Urinary bladder (tissue), 3 donors: ENCODE measurements at regions not wholly inside any gene's neighbourhood (a gene's known extent, or its start where the extent isn't known, plus 50 kb on each side); places are given as distances from the start of the nearest gene placed in this dataset.
"Not testable (repeated sequence)": the region's sequence is repeated elsewhere in the genome, so short reads cannot be mapped to it uniquely, and the experiment has no call there.

ENCODE experiments used
- DNase-seq: peaks from one replicate; pipeline ENCODE4 v3.0.0-alpha.2; 2015; ENCODE audit errors: extremely low spot score
- H3K27ac ChIP-seq: one replicate; pipeline ENCODE4 v1.5.1; 2013; ENCODE audit warnings: low read depth, mild to moderate bottlenecking, moderate library complexity
- H3K36me3 ChIP-seq: one replicate; pipeline ENCODE4 v1.6.1; 2013; ENCODE audit warnings: mild to moderate bottlenecking, moderate library complexity; ENCODE audit not compliant: insufficient read depth
- H3K4me1 ChIP-seq: one replicate; pipeline ENCODE4 v1.6.1; 2013; ENCODE audit warnings: mild to moderate bottlenecking, moderate library complexity; ENCODE audit not compliant: insufficient read depth
- H3K4me3 ChIP-seq: one replicate; pipeline ENCODE4 v1.5.1; 2013; ENCODE audit warnings: low read depth, low read length
- WGBS: extraction: QIAGEN DNeasy Blood & Tissue Kit; methylation state at CpG from one replicate; pipeline ENCODE4 v1.1.7; 2013; 5-methylcytosine and 5-hydroxymethylcytosine counted together
- donor health status: healthy with polysubstance abuse.
- donor health status: healthy.

DNA sequence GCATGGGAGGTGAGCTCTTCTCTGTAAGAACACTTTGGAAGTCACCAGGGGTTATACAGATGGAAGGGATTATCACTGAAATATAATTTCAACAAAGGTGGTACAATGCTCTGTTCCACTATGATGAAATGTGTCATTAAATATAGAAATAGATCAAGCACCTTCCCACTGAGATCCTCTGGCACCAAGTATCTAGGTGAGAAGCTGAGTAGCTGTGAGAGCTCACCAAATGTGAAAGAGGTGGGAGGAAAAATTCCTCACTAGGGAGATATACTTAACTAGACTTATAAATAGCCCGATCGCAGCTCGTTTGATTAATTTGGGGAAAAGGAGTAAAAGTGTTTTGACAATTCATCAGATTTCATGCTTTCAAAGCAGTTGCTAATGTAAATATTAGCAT, 247.6 kb downstream of the SMAD2 start:
- DNase-seq = no peak
- Histone ChIP-seq H3K4me3 (no peak overlapping the region), H3K4me1 (no peaks in the 10 kb centered on the region), H3K36me3 (no peaks in the 10 kb centered on the region), H3K27ac (no peak overlapping the region)
- 68% methylated on average over 3 of the region's 3 CpGs for WGBS

DNA sequence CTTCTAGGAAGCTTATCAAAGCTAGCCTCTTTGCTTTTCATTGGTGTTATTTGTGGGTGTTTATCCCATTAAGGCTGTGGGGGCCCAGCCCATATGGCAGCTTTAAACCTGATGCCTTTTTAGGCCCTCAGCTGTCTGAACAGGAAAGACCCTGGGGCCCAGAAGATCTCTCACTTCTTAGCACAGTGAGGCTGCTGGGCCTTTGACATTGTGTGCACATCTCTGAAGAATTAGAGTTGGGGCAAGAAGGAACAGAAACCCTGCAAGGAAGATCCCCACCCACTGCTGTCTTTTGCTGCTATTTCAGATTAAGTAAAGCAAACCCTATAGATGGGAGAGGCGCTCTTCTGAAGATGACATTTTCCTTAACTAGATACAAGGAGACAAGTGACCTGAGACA, 250.0 kb downstream of the SMAD2 start:
- no peak overlapping the region for H3K4me3 ChIP-seq
- no peaks in the 10 kb centered on the region for H3K4me1 ChIP-seq
- DNase-seq = no peak
- H3K27ac ChIP-seq = no peak overlapping the region
- H3K36me3 ChIP-seq = no peaks in the 10 kb centered on the region
- 90% methylated on average over 1 of the region's 1 CpG for WGBS

DNA sequence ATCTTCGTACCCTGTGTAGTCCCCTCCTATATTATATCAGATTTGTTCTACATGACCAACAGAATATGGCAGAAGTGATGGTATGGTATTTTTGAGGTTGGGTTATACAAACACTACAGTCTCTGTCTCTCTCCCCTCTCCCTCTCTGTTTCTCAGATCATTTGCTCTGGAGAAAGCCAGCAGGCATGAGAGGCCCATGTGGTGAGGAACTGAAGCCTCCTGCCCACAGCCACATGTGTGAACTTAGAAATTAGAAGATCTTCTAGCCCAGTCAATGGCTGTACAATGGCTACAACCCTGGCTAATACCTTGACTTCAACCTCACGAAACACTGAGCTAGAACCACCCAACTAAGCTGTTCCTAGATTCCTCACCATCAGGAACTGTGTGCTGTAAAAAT, 250.6 kb downstream of the SMAD2 start:
- Histone ChIP-seq H3K4me3 (no peak overlapping the region), H3K27ac (no peak overlapping the region), H3K36me3 (no peaks in the 10 kb centered on the region), H3K4me1 (no peaks in the 10 kb centered on the region)
- 81% methylated on average over 2 of the region's 2 CpGs for WGBS
- no peak for DNase-seq

DNA sequence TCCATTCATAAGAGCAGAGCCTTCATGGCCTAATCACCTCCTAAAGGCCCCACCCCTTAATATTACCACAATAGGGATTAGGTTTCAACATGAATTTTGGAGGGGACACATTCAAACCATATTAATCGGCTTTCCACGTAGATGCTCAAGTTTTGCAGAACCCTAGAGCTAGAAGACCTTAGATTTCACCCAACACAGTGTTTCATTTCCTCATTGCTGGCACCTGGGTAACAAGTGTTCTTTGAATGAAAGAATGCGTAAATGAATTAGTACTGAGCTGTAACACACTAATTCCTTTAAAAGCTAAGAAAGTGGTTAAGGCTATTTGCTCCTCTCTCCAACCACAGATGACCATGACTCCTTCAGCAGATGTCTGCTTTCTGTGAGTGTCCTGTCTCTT, 252.5 kb downstream of the SMAD2 start:
- Histone ChIP-seq H3K4me3 (no peak overlapping the region), H3K36me3 (no peaks in the 10 kb centered on the region), H3K4me1 (no peaks in the 10 kb centered on the region), H3K27ac (no peak overlapping the region)
- DNase-seq = no peak
- 94% methylated on average over 3 of the region's 3 CpGs for WGBS

DNA sequence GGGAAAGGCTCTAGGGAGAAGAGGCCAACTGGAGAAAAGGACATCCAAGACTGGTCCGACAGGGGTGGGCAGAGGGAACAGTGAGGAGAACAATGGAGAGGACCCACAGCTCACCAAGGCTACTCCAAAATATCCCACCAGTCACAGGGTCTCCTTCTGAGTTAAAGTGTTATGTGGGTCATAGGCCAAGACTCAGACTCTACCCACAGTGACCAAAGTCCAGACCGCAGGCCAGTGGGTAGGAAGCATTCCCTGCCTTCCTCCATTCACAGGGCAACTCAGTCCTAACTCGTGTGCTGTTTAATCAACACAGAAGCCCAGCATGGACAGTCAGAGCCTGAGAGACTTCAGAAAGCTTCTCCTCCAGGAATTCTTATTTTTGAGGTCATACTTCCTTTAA, 260.6 kb downstream of the SMAD2 start:
- H3K36me3 ChIP-seq = no peaks in the 10 kb centered on the region
- no peaks in the 10 kb centered on the region for H3K4me1 ChIP-seq
- DNase-seq = no peak
- 76% methylated on average over 3 of the region's 3 CpGs for WGBS
- no peak overlapping the region for H3K4me3 ChIP-seq
- H3K27ac ChIP-seq = no peak overlapping the region

DNA sequence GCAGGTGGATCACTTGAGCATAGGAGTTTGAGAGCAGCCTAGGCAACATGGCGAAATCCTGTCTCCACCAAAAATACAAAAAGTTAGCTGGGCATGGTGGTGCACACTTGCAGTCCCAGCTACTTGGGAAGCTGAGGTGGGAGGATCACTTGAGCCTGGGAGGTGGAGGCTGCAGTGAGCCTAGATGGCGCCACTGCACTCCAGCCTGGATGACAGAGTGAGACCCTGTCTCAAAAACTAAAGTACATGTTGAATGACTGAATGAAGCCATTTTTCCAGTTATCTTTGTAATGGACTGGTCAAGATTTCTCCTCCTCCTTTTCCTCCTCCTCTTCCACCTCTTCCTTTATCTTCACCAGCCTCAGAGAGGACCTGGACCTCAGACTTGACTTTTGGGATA, 272.0 kb downstream of the SMAD2 start:
- Histone ChIP-seq H3K4me3 (no peak overlapping the region), H3K36me3 (no peaks in the 10 kb centered on the region), H3K27ac (no peak overlapping the region), H3K4me1 (no peaks in the 10 kb centered on the region)
- no peak for DNase-seq
- WGBS = 80% methylated on average over 2 of the region's 2 CpGs

DNA sequence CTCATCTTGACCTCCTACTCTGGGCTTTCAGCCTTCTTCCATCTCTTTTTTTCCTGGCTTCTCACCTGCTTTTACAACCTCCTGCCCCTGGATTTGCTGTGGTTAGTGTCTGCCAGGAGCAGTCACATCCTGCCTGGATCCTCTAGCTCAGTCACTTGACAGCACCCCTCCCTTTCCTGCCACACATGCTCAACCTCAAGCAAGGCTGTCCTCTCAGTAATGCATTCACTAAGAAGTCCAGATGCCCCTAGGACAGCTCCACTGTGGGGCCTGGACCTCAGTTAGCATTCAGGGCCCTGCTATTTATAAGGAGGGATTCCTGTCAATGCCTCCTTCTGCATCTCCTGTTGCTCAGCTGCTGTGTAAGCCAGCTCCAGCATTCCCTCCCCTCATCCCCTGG, 275.5 kb downstream of the SMAD2 start:
- DNase-seq = no peak
- Histone ChIP-seq H3K27ac (no peak overlapping the region), H3K4me3 (no peak overlapping the region), H3K4me1 (no peaks in the 10 kb centered on the region), H3K36me3 (no peaks in the 10 kb centered on the region)

DNA sequence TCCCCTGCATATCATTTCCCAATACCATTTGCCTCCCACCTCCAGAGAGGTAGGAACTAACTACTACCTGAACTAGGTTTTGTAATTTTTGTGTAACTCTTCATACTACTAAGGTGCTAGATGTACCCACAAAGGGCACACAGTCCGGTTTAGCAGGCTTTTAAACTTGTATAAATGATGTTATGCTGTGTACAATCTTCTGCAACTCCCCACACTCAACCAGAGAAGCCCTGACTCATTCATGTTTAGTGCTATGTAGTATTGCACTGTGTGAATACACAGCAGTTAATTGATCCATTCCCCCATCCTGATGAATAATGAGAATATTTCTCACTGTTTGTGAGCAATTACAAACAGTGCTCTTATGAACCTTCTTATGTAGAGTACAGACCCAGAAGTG, 285.6 kb downstream of the SMAD2 start:
- no peak for DNase-seq
- H3K27ac ChIP-seq = no peak overlapping the region

DNA sequence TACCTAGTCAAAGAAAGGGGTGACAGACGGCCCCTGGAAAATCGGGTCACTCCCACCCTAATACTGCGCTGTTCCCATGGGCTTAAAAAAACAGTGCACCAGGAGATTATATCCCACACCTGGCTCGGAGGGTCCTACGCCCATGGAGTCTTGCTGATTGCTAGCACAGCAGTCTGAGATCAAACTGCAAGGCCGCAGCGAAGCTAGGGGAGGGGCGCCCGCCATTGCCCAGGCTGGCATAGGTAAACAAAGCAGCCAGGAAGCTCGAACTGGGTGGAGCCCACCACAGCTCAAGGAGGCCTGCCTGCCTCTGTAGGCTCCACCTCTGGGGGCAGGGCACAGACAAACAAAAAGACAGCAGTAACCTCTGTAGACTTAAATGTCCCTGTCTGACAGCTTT, 292.9 kb downstream of the SMAD2 start:
- WGBS = 79% methylated on average over 9 of the region's 10 CpGs
- not testable (repeated sequence) for H3K4me1 ChIP-seq, H3K27ac ChIP-seq, DNase-seq, H3K36me3 ChIP-seq, H3K4me3 ChIP-seq

More for the DNA sequence above, 285.6 kb downstream of the SMAD2 start:
- WGBS = 54% methylated on average over 1 of the region's 1 CpG
- no peak overlapping the region for H3K4me3 ChIP-seq
- no peaks in the 10 kb centered on the region for H3K36me3 ChIP-seq
- no peaks in the 10 kb centered on the region for H3K4me1 ChIP-seq

DNA sequence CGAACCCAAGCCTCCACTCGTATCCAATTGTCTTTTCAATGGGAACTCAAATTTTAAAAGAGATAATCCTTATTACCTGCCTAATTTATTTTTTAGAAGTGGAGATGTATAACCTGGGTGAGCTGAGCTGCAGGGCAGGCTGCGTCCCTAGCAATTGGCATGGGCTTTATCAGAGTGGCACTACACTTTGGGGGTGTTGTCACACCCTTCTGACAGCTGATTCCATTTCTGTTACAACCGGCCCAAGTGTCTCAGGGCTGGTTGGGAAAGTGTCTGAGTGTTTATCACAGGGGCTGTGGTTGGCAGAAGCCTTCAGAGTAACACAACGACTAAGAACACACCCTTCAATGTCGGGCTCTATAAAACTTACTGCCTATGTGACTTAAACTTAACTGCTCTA, 295.0 kb downstream of the SMAD2 start:
- Histone ChIP-seq H3K27ac (no peak overlapping the region), H3K36me3 (no peaks in the 10 kb centered on the region), H3K4me1 (no peaks in the 10 kb centered on the region), H3K4me3 (no peak overlapping the region)
- WGBS = 82% methylated on average over 6 of the region's 6 CpGs
- no peak for DNase-seq

DNA sequence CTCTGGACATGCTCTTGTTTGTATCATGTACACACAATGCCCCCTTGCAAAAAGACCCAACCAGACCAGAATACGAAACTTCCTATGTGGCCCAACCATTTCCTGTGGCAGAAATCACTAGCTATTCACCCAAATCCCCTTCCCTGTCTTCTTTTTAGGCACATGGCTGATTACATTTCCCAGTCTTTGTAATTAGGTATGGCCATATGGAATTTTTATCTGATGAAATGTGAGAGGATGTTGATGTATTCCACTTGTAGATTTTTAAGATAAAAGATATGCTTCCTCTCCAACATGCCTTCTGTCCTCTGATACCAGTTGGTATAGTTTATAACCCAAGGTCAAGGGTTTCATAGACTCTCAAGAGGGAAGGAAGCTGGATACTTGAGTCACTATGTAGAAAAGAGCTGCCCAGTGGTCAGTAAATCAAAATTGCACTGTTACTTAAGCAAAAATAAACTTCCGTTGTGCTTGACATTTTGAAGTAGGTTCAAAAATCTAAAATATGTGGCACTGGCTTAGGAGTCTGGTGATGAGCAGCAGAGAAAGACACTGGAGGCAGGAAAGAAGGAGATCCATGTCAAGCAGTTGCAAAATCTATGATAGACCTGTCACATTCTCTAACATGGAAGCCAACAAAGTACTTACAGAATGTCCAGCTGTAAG, 297.4 kb downstream of the SMAD2 start:
- 31% methylated on average over 2 of the region's 2 CpGs for WGBS
- H3K4me1 ChIP-seq = no peaks in the 10 kb centered on the region
- H3K4me3 ChIP-seq = no peak overlapping the region
- DNase-seq = no peak
- H3K27ac ChIP-seq = no peak overlapping the region
- H3K36me3 ChIP-seq = no peaks in the 10 kb centered on the region

DNA sequence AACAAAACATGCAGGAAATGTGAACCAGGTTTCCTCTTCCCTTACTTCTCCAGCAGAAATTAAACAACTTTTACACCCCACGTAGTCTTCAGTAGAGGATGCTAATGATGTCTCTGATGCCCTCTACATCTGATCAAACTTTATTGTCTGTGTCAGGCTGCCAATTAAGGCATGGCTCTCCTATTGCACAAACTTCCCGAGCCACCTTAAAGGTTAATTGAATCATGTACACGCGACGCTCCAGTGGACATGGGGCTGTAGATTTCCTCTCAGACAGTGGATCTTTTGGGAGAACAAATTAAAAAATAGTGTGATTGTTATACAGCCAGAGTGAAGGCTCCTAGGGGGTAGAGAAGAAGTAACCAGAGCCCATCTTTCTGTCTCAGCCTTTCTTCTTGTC, 301.6 kb downstream of the SMAD2 start:
- no peak overlapping the region for H3K27ac ChIP-seq
- H3K4me3 ChIP-seq = no peak overlapping the region
- no peaks in the 10 kb centered on the region for H3K36me3 ChIP-seq
- no peak for DNase-seq
- WGBS = 73% methylated on average over 5 of the region's 5 CpGs
- H3K4me1 ChIP-seq = no peaks in the 10 kb centered on the region

DNA sequence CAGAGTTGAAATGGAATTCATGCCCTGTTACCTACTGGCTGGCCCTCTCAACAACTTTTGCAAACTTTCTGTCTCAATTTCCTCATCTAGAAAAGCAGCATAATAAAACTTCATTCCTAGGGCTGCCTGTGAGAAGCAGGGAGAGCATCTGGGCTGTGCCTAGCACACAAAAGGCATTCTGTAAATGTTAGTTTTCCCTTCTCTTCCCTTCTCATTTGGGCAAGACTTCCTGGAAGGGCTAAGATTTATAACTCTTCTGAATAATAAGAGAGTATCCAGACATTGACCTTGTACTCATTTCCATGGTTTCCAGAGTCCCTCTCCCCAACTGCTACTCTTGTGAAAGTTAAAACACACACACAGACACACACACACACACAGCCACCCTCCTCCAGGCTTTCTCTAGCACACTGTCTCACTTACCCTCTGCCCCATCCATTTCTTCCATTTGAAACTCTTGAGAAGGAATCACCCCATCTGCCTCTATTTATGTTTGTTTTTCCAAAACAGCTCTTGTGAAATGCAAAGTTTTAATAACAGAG, 302.1 kb downstream of the SMAD2 start:
- no peak overlapping the region for H3K27ac ChIP-seq
- no peaks in the 10 kb centered on the region for H3K36me3 ChIP-seq
- no peak overlapping the region for H3K4me3 ChIP-seq
- H3K4me1 ChIP-seq = no peaks in the 10 kb centered on the region
- no peak for DNase-seq

DNA sequence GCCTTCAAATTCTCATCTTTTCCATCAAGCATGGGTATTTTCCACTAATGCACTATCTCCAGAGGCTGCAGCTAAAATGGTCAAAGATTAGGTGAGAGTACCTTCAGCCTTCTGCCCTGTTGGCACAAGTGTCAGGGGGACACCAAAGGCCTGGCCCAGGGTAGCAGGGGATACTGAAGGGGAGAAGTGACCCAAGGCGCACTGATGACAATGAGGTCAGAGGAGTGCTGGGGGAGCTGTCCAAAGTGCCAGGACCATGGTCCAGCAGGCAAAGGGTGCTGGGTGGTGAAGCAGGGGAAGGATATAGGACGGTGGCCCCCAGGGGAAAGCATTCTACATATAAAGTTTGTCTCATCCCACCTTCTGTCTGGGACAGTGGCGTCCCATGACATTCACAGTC, 303.4 kb downstream of the SMAD2 start:
- Histone ChIP-seq H3K27ac (no peak overlapping the region), H3K4me1 (no peaks in the 10 kb centered on the region), H3K36me3 (no peaks in the 10 kb centered on the region), H3K4me3 (no peak overlapping the region)
- 67% methylated on average over 3 of the region's 3 CpGs for WGBS
- no peak for DNase-seq
